22Rv1 (cell line): ENCODE measurements at regions not wholly inside any gene's neighbourhood (a gene's known extent, or its start where the extent isn't known, plus 50 kb on each side); places are given as distances from the start of the nearest gene placed in this dataset.

Source experiments
- ZFX ChIP-seq: fragments of 450-650 bp; IDR thresholded peaks from 2 replicates; pipeline ENCODE4 v1.6.1; 2017; ENCODE audit warnings: antibody characterized with exemption, borderline replicate concordance
- TF ChIP-seq, protein P1 (sequence below): fragments of 450-650 bp; IDR thresholded peaks from 2 replicates; pipeline ENCODE4 v1.5.1; 2017; ENCODE audit warnings: mild to moderate bottlenecking

DNA sequence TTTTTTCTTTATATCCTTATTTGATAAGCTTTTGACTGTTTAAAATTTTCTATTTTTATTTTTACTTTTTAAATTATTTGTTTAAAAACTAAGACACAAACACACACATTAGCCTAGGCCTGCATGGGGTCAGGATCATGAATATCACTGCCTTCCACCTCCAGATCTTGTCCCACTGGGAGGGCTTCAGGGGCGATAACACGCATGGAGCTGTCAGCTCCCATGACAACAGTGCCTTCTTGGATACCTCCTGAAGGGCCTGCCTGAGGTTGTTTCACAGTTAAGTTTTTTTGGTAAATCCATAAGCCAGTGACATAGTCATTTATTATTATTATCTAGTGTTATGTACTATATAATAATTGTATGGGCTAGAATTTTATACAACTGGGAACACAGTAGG lies 85.4 kb upstream of the FAT1 start:
- TF ChIP-seq, protein P1, sequence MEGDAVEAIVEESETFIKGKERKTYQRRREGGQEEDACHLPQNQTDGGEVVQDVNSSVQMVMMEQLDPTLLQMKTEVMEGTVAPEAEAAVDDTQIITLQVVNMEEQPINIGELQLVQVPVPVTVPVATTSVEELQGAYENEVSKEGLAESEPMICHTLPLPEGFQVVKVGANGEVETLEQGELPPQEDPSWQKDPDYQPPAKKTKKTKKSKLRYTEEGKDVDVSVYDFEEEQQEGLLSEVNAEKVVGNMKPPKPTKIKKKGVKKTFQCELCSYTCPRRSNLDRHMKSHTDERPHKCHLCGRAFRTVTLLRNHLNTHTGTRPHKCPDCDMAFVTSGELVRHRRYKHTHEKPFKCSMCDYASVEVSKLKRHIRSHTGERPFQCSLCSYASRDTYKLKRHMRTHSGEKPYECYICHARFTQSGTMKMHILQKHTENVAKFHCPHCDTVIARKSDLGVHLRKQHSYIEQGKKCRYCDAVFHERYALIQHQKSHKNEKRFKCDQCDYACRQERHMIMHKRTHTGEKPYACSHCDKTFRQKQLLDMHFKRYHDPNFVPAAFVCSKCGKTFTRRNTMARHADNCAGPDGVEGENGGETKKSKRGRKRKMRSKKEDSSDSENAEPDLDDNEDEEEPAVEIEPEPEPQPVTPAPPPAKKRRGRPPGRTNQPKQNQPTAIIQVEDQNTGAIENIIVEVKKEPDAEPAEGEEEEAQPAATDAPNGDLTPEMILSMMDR = no peak
- TF ChIP-seq ZFX = no peak
